ENCODE measurements at regions not wholly inside any gene's neighbourhood (a gene's known extent, or its start where the extent isn't known, plus 50 kb on each side); places are given as distances from the start of the nearest gene placed in this dataset.
"Not testable (repeated sequence)": the region's sequence is repeated elsewhere in the genome, so short reads cannot be mapped to it uniquely, and the experiment has no call there.

DNA sequence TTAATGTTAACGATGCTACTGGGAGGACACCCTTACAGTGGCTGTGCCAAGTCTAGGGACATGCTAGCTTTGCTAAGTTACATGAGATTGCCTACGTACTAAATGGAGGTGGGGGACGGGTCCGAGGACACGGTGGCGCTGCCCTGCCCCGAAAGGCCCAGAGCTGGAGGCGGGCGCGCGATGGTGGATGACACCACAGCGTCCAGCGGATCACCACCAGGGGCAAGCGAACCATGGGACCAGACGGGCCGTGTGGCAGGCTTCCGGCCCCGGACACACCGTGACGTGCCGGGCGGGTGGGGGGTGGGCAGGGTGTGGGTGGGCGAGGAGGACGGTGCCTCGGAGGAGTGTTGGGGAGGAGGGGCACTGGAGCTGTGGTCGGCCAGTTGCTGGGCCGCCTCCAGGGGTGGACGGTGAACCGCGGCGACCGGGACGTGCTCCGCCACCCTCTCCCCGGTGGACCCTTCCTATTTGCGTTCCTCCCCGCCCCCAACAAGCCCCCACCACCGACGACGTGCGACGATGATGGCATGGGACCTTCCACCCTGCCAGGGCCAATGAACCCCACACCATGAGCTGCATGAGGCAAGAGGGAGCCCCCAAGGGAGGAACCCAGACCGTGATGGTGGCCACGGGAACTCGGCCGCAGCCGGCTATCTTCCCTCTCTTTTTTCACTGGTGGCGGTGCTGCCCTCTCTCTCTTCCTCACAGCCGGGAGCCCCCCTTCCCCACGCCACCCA, 773.3 kb upstream of the DEFB115 start:
- DNase-seq (ENCODE audit: low read depth in 2 of 2), result no peak

- no peak for DNase-seq (ENCODE audit: low read depth in 2 of 2)
Observed at GRCh38 chr20:30484749-30485070, 772.8 kb upstream of the DEFB115 start.

- DNase-seq (ENCODE audit: low read depth in 2 of 2), result no peak
Observed at GRCh38 chr20:30485331-30486102, 771.9 kb upstream of the DEFB115 start.

GRCh38 chr20:30486103-30486478, 771.4 kb upstream of the DEFB115 start:
- no peak for DNase-seq (ENCODE audit: low read depth in 2 of 2)

GRCh38 chr20:30487461-30487860, 770.0 kb upstream of the DEFB115 start:
- DNase-seq (ENCODE audit: low read depth in 2 of 2), result not testable (repeated sequence)

DNA sequence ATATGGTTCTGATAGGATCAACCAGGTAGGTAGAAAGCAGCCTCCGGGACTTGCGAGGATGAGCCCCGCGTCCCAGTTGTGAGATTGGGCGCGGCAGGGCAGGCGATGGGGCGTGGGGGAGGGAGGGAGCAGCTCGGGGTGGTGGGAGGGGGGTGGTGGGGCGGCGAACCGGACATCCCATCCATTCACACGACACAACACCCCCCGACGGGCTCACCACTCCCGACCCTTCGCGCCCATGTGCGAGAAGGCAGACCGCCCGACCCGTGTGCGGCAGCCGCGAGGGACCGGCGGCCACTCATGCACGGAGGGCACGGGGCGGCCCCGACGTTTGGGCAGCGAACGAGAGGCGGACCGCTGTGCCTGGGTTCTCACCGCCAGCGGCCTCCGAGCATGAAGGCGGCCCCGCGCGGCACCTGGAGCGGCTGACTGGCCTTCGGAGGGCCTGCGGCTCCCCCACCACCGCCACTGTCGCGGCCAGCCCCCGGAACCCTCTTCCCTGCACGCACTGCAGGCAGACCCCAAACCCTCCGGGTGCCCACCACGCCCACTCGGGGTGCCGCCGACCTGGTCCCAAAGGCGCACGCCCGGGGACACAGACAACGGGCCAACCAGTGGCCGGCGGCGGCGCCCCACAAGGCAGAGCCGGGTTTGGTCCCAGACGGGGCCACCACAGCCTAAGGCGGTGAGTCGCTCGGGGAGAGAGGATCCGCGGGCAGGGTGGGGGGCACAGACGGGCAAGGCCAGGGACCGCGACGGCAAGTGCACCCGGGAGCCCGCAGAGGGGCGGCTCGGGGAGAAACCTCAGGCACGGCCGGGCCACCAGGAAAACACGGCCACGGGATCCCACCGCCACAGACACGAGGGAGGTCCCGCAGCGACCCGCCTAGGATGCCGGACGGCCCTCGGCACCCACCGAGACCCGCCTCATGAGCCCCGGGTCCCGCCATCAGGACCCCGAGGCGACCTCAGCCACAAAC, 769.2 kb upstream of the DEFB115 start:
- DNase-seq (ENCODE audit: low read depth in 2 of 2), result no peak

GRCh38 chr20:30488941-30489613, 768.4 kb upstream of the DEFB115 start:
- DNase-seq (ENCODE audit: low read depth in 2 of 2), result no peak

GRCh38 chr20:30489614-30490003, 767.9 kb upstream of the DEFB115 start:
- no peak for DNase-seq (ENCODE audit: low read depth in 2 of 2)

GRCh38 chr20:30491016-30491415, 766.4 kb upstream of the DEFB115 start:
- DNase-seq (ENCODE audit: low read depth in 2 of 2), result no peak

GRCh38 chr20:30496656-30497055, 760.8 kb upstream of the DEFB115 start:
- not testable (repeated sequence) for DNase-seq (ENCODE audit: low read depth in 2 of 2)

- not testable (repeated sequence) for DNase-seq (ENCODE audit: low read depth in 2 of 2)
Observed at GRCh38 chr20:30497191-30497590, 760.3 kb upstream of the DEFB115 start.

DNA sequence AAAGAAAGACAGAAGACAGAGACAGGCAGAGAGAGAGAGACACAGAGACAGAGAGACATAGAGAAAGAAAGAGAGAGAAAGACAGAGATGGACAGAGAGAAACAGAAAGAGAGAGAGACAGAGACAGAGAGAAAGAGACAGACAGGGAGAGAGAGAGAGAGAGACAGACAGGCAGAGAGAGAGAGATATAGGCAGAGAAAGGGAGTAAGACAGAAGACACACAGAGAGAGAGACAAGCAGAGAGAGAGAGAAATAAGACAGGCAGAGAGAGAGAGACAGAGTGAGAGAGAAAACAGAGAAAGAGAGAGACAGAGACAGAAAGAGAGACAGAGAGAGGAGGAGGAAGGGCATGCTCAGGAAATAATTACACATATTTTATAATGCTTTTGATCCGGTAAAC, 758.3 kb upstream of the DEFB115 start:
- DNase-seq (ENCODE audit: low read depth in 2 of 2), result no peak

GRCh38 chr20:30499716-30500446, 757.6 kb upstream of the DEFB115 start:
- not testable (repeated sequence) for DNase-seq (ENCODE audit: low read depth in 2 of 2)

GRCh38 chr20:30500447-30500820, 757.0 kb upstream of the DEFB115 start:
- not testable (repeated sequence) for DNase-seq (ENCODE audit: low read depth in 2 of 2)

DNA sequence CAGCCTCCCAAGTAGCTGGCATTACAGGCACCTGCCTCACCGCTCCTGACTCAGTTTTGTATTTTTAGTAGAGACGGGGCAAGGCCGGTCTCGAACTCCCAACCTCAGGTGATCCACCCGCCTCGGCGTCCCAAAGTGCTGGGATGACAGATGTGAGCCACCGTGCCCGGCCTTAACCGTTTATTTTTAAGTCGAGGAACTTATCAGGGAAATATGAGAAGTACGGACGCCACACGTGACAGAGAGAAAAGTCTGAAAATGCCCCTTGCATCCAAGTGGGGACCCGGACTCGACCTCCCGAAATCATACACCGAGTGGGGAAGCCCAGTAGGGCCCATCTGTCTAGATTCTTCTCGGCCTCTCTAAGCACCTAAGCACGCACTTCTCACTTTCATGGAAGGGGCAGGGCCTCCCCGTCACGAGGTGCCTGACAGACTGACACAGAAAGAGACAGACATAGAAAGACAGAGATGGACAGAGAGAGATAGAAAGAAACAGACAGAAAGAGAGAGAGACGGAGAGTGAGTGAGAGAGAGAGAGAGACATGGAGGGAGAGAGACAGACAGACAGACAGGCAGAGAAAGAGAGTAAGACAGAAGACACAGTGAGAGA, 756.5 kb upstream of the DEFB115 start:
- DNase-seq (ENCODE audit: low read depth in 2 of 2), result no peak

GRCh38 chr20:30502670-30503069, 754.8 kb upstream of the DEFB115 start:
- DNase-seq (ENCODE audit: low read depth in 2 of 2), result no peak

DNA sequence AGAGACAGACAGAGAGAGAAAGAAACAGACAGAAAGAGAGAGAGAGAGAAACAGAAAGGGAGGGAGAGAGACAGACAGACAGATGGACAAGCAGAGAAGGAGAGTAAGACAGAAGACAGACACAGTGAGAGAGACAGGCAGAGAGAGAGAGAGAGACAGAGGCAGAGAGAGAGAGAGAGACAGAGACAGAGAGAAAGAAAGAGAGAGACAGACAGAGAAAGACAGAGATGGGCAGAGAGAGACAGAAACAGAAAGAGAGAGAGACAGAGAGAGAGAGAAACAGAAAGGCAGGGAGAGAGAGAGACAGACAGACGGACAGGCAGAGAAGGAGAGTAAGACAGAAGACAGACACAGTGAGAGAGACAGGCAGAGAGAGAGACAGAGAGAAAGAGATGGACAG, 754.3 kb upstream of the DEFB115 start:
- DNase-seq (ENCODE audit: low read depth in 2 of 2), result not testable (repeated sequence)

GRCh38 chr20:30503992-30504570, 753.4 kb upstream of the DEFB115 start:
- DNase-seq (ENCODE audit: low read depth in 2 of 2), result no peak

DNA sequence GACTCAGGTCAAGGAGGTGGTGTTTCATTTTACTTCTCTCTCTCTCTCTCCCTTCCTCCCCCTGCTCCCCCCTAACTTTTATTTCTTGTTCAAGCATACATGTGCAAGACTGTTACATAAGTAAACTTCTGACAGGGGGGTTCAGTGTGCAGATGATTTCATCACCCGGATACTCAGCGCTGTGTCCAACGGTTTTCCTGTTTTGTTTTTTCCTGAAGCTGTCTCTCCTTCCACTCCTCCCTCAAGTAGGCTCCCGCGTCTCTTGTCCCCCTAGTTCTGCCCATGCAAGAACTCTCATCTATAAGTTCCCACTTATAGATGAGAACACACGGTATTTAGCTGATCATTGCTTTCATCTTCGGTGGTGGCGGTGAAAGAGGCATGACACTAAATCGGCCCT, 751.9 kb upstream of the DEFB115 start:
- no peak for DNase-seq (ENCODE audit: low read depth in 2 of 2)

GRCh38 chr20:30506100-30506499, 751.4 kb upstream of the DEFB115 start:
- DNase-seq (ENCODE audit: low read depth in 2 of 2), result no peak
